ENCODE measurements at regions not wholly inside any gene's neighbourhood (a gene's known extent, or its start where the extent isn't known, plus 50 kb on each side); places are given as distances from the start of the nearest gene placed in this dataset.

- DNase-seq: no peak
Observed at GRCh38 chr13:97798171-97798821, 155.2 kb upstream of the IPO5 start.

GRCh38 chr13:97798836-97799235 is 154.6 kb upstream of the IPO5 start:
- DNase-seq: peak; percentile 22

GRCh38 chr13:97802213-97802612 is 151.3 kb upstream of the IPO5 start:
- no peak for DNase-seq

- peak; percentile 4 for DNase-seq
Observed at GRCh38 chr13:97809576-97809975, 143.9 kb upstream of the IPO5 start.

- DNase-seq: peak; percentile 9
Observed at GRCh38 chr13:97810152-97810551, 143.3 kb upstream of the IPO5 start.

- DNase-seq: no peak
Observed at GRCh38 chr13:97822377-97822776, 131.1 kb upstream of the IPO5 start.

GRCh38 chr13:97826421-97827012 is 127.0 kb upstream of the IPO5 start:
- no peak for DNase-seq

- no peak for DNase-seq
Observed at GRCh38 chr13:97834250-97834649, 119.2 kb upstream of the IPO5 start.

GRCh38 chr13:97843189-97843588 is 110.3 kb upstream of the IPO5 start:
- DNase-seq: no peak

- DNase-seq: no peak
Observed at GRCh38 chr13:97844151-97844550, 109.3 kb upstream of the IPO5 start.

- DNase-seq: no peak
Observed at GRCh38 chr13:97848886-97849285, 104.6 kb upstream of the IPO5 start.

- DNase-seq: peak; percentile 23
Observed at GRCh38 chr13:97849305-97849704, 104.2 kb upstream of the IPO5 start.

GRCh38 chr13:97851269-97851668 is 102.2 kb upstream of the IPO5 start:
- no peak for DNase-seq

GRCh38 chr13:97852181-97852874 is 101.1 kb upstream of the IPO5 start:
- DNase-seq: no peak

- peak; percentile 25 for DNase-seq
Observed at GRCh38 chr13:97853550-97853949, 99.9 kb upstream of the IPO5 start.

GRCh38 chr13:97855570-97856303 is 97.7 kb upstream of the IPO5 start:
- DNase-seq: peak; percentile 89

- no peak for DNase-seq
Observed at GRCh38 chr13:97856304-97856675, 97.2 kb upstream of the IPO5 start.

- DNase-seq: peak; percentile 17
Observed at GRCh38 chr13:97858161-97858560, 95.3 kb upstream of the IPO5 start.

- DNase-seq: no peak
Observed at GRCh38 chr13:97866346-97866745, 87.1 kb upstream of the IPO5 start.

GRCh38 chr13:97866751-97867150 is 86.7 kb upstream of the IPO5 start:
- DNase-seq: no peak

GRCh38 chr13:97873398-97873797 is 80.1 kb upstream of the IPO5 start:
- DNase-seq: no peak

- no peak for DNase-seq
Observed at GRCh38 chr13:97875218-97875617, 78.3 kb upstream of the IPO5 start.

GRCh38 chr13:97875911-97876310 is 77.6 kb upstream of the IPO5 start:
- DNase-seq: no peak
